Ascending aorta (tissue), 2 donors: ENCODE measurements at regions not wholly inside any gene's neighbourhood (a gene's known extent, or its start where the extent isn't known, plus 50 kb on each side); places are given as distances from the start of the nearest gene placed in this dataset.
"Not testable (repeated sequence)": the region's sequence is repeated elsewhere in the genome, so short reads cannot be mapped to it uniquely, and the experiment has no call there.

Experiments
- DNase-seq, 2 donors: peaks; one replicate each; pipeline ENCODE4 v3.0.0-alpha.2; 2019; ENCODE audit warnings: low spot score in 2 of 2
- H3K27ac ChIP-seq, 2 donors: fragments of 200-600 bp; sonication (generic); one replicate each; pipeline ENCODE4 v1.5.1; 2016 to 2017; ENCODE audit warnings: mild to moderate bottlenecking in 1 of 2
- H3K27me3 ChIP-seq: fragments of 200-600 bp; sonication (generic); one replicate; pipeline ENCODE4 v1.5.1; 2017
- H3K36me3 ChIP-seq, 2 donors: fragments of 200-600 bp; sonication (generic); one replicate each; pipeline ENCODE4 v1.5.1; 2016
- H3K4me1 ChIP-seq, 2 donors: fragments of 200-600 bp; sonication (generic); one replicate each; pipeline ENCODE4 v1.5.1; 2016 to 2017; ENCODE audit warnings: mild to moderate bottlenecking in 1 of 2
- H3K4me3 ChIP-seq, 2 donors: fragments of 200-600 bp; sonication (generic); one replicate each; pipeline ENCODE4 v1.5.1; 2016 to 2017; ENCODE audit warnings: mild to moderate bottlenecking in 1 of 2
- H3K9me3 ChIP-seq, 2 donors: fragments of 200-600 bp; sonication (generic); one replicate each; pipeline ENCODE4 v1.5.1; 2016
- intact Hi-C: fragments of 100-400 bp; cut with DNase I; formaldehyde crosslinking; loops from one replicate; pipeline ENCODE4 v1.15.1; 2023
- TF ChIP-seq, protein P1 (sequence below), 3 experiments: fragments of 200-600 bp in 2 of 3; fragments of 450-650 bp in 1 of 3; sonication (generic) in 2 of 3; IDR thresholded peaks; one replicate each; pipeline ENCODE4 v1.5.1; 2016 to 2019; ENCODE audit warnings: antibody characterized with exemption in 3 of 3, mild to moderate bottlenecking in 1 of 3, moderate library complexity in 1 of 3

DNA sequence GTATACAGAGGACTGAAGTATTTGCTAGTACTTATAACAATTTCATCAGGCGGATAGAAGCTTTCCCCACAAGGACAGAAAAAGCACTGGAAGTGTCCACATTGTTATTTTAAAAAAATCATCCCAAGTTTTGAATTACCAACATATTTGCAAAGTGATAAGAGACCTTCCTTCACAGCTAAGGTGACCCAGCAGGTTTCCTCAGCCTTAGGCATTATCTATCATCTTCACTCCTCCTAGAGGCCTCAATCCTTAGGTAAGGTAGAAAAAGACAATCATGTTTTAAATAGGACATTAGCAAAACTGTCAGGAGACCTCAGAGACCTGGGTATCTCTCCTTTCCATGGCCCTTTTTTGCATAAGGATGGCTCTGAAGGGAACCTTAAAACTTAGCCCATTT lies 72.5 kb upstream of the CHD6 start:
- no peak for DNase-seq
- Histone ChIP-seq H3K27ac (no peak overlapping the region), H3K27me3 (no peaks in the 10 kb centered on the region), H3K4me3 (no peak overlapping the region), H3K4me1 (peaks cover 0 to 5% of the 10 kb centered on the region in 2 donors), H3K36me3 (no peaks in the 10 kb centered on the region), H3K9me3 (no peaks in the 10 kb centered on the region)
- TF ChIP-seq, protein P1, sequence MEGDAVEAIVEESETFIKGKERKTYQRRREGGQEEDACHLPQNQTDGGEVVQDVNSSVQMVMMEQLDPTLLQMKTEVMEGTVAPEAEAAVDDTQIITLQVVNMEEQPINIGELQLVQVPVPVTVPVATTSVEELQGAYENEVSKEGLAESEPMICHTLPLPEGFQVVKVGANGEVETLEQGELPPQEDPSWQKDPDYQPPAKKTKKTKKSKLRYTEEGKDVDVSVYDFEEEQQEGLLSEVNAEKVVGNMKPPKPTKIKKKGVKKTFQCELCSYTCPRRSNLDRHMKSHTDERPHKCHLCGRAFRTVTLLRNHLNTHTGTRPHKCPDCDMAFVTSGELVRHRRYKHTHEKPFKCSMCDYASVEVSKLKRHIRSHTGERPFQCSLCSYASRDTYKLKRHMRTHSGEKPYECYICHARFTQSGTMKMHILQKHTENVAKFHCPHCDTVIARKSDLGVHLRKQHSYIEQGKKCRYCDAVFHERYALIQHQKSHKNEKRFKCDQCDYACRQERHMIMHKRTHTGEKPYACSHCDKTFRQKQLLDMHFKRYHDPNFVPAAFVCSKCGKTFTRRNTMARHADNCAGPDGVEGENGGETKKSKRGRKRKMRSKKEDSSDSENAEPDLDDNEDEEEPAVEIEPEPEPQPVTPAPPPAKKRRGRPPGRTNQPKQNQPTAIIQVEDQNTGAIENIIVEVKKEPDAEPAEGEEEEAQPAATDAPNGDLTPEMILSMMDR (IDR thresholded peaks at IDR 0.05) = no peak
- intact Hi-C loops = loop anchor here (5.0 to 10.0 kb wide), 2 partner anchors 213 to 1396 kb away; no protein-coding TSS in a partner anchor

DNA sequence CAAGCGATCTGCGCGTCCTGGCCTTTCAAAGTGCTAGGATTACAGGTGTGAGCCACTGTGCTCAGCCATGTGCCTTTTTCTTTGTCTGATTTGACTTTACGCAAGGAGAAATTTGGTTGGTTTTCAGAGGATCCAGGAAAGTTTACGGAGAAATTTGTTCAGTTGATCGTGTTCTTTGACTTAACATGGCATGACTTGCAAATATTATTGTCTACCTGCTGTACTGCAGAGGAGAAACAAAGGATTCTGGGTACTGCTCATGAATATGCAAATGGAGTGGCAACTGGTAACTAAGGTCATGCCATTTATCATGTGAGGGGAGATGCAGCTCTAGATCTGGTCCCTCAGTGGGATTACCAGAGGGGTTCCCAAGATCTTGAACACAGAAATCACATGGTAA lies 68.8 kb upstream of the CHD6 start:
- DNase-seq = no peak
- intact Hi-C loops = no loop called here
- H3K36me3 ChIP-seq = no peaks in the 10 kb centered on the region
- H3K4me1 ChIP-seq = no peaks in the 10 kb centered on the region
- TF ChIP-seq, protein P1 (IDR thresholded peaks at IDR 0.05) = no peak
- no peaks in the 10 kb centered on the region for H3K27me3 ChIP-seq
- H3K27ac ChIP-seq = no peak overlapping the region
- H3K4me3 ChIP-seq = no peak overlapping the region
- H3K9me3 ChIP-seq = no peaks in the 10 kb centered on the region

DNA sequence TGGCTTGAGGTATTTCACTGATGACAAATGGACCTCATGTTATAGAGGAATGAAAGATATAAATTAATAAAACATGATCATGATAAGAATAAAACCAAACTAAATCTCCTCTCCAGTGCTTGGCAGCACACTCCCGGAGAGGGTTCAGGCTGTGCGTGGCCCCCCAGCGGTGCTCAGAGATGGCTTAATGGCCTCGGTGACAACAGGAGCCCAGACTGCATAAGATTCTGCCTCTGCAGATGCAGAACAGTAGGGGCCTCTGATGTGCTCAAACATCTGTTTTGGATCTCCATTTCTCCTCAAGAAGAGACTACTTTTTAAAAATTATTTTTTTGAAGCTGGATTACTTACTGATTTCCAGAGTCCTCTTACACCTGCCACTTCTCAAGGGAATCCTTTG lies 67.0 kb upstream of the CHD6 start:
- DNase-seq, intact Hi-C loops, H3K27me3 ChIP-seq, H3K27ac ChIP-seq, H3K9me3 ChIP-seq, H3K4me3 ChIP-seq, H3K36me3 ChIP-seq, H3K4me1 ChIP-seq: not testable (repeated sequence)

DNA sequence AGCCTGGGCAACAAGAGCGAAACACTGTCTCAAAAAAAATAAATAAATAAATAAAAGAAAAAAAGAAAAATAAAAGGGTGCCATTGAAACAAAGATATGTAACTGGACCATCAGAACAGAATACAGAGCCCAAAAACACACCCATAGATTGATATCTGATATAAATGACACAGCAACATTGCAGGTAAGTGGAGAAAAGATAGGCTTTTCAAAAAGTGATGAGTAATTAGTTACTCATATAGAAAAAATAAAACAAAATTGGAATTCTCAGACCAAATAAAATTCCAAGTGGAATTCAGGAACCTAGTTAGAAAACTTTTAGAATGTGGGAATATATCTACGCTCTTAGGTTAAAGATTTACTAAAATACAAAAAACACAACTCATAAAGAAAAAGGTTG lies 60.6 kb upstream of the CHD6 start:
- Histone ChIP-seq H3K36me3 (no peaks in the 10 kb centered on the region), H3K27me3 (no peaks in the 10 kb centered on the region), H3K4me1 (no peaks in the 10 kb centered on the region), H3K27ac (no peak overlapping the region), H3K9me3 (no peaks in the 10 kb centered on the region), H3K4me3 (no peak overlapping the region)
- intact Hi-C loops = no loop called here
- DNase-seq = no peak
- TF ChIP-seq, protein P1 (IDR thresholded peaks at IDR 0.05) = no peak

DNA sequence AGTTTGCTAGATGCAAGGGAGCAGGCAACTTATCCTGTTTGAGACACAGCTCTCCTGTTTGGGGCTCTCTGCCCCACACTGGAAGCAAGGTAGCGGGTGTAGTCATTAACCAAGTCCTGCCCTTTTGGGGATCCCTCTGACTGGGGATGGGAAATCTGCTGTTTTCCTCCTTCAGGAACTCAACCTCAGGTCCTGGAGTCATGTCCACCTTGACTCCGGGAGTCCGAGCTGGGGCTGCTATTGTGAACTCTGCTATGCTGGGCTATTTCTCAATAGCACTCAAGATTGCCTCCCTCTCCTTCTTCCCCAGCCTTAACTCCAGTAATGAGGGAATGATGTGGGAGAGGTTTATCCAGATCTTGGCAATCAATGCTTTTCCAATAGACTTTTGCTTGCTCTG lies 54.1 kb upstream of the CHD6 start:
- Histone ChIP-seq H3K27ac (no peak overlapping the region), H3K27me3 (no peaks in the 10 kb centered on the region), H3K9me3 (no peaks in the 10 kb centered on the region), H3K4me1 (no peaks in the 10 kb centered on the region), H3K4me3 (no peak overlapping the region), H3K36me3 (no peaks in the 10 kb centered on the region)
- intact Hi-C loops = no loop called here
- DNase-seq = no peak
- TF ChIP-seq, protein P1 (IDR thresholded peaks at IDR 0.05) = no peak

DNA sequence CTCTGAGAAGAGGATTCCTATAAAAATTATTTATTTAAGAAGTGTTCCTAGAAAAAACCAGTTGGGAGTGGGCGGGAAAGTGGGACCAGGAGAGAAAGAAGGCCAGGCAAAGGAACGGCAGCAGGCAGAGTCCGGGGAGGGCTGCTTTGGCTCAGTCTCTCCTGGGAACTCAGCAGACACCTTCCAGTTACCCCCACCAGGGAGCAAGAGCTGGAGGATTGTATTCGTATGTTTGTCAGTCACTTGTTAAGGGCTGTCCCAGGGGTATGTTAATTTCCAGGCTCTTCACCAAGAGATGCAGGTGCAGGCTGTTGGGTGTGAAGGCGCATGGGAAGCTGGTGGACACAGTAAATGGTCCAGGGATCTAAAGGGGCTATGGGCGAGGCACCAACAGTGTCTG lies 53.0 kb upstream of the CHD6 start:
- no peaks in the 10 kb centered on the region for H3K27me3 ChIP-seq
- TF ChIP-seq, protein P1 (IDR thresholded peaks at IDR 0.05) = no peak

More for the DNA sequence above, 53.0 kb upstream of the CHD6 start:
- Histone ChIP-seq H3K4me3 (no peak overlapping the region), H3K36me3 (no peaks in the 10 kb centered on the region), H3K9me3 (no peaks in the 10 kb centered on the region), H3K4me1 (no peaks in the 10 kb centered on the region), H3K27ac (no peak overlapping the region)
- no peak for DNase-seq
- intact Hi-C loops = no loop called here
